Adrenal gland (tissue), 9 donors: ENCODE measurements at regions not wholly inside any gene's neighbourhood (a gene's known extent, or its start where the extent isn't known, plus 50 kb on each side); places are given as distances from the start of the nearest gene placed in this dataset.

Experiments
- DNase-seq, 7 donors: peaks; one replicate each; pipeline ENCODE4 v3.0.0-alpha.2; 2019 to 2020
- H3K27ac ChIP-seq, 5 donors: fragments of 200-600 bp; sonication (generic) in 4 of 5; 1 replicate in 3 of 5; 2 replicates in 2 of 5; pipeline versions ENCODE4 v1.5.1 to v1.8.0; 2016 to 2020; ENCODE audit warnings: mild to moderate bottlenecking in 1 of 5
- H3K27me3 ChIP-seq: fragments of 200-600 bp; 2 replicates; pipeline ENCODE4 v1.8.0; 2021
- H3K36me3 ChIP-seq, 2 donors: fragments of 200-600 bp; replicated peaks in 1 of 2; 1 replicate in 1 of 2; 2 replicates in 1 of 2; pipeline versions ENCODE4 v1.5.1 to v1.8.0; 2018 to 2022
- H3K4me1 ChIP-seq, 2 donors: fragments of 200-600 bp; replicated peaks in 1 of 2; 1 replicate in 1 of 2; 2 replicates in 1 of 2; pipeline versions ENCODE4 v1.5.1 to v1.8.0; 2018 to 2021
- H3K4me3 ChIP-seq, 4 donors: fragments of 200-600 bp; sonication (generic) in 3 of 4; one replicate each; pipeline ENCODE4 v1.5.1; 2016 to 2018
- H3K9me3 ChIP-seq, 3 donors: fragments of 200-600 bp; sonication (generic) in 1 of 3; replicated peaks in 1 of 3; 1 replicate in 2 of 3; 2 replicates in 1 of 3; pipeline versions ENCODE4 v1.5.1 to v1.8.0; 2016 to 2021
- POLR2A ChIP-seq, 2 donors: fragments of 450-650 bp; IDR thresholded peaks; one replicate each; pipeline ENCODE4 v1.6.1; 2017; ENCODE audit warnings: antibody characterized with exemption in 2 of 2, mild to moderate bottlenecking in 2 of 2, moderate library complexity in 1 of 2
- WGBS, 4 donors: extraction: QIAGEN DNeasy Blood & Tissue Kit in 2 of 4; methylation state at CpG; one replicate each; pipeline versions ENCODE4 v1.1.5 to v1.1.7; 2013 to 2017; 5-methylcytosine and 5-hydroxymethylcytosine counted together
- intact Hi-C, 2 donors: fragments of 100-400 bp; cut with DNase I; formaldehyde crosslinking; loops; one replicate each; pipeline versions ENCODE4 v1.14.1 to v1.15.0; 2022 to 2023
- TF ChIP-seq, protein P1 (sequence below), 6 experiments: fragments of 450-650 bp in 4 of 6; fragments of 200-600 bp in 2 of 6; sonication (generic) in 1 of 6; IDR thresholded peaks; 1 replicate in 5 of 6; 2 replicates in 1 of 6; pipeline versions ENCODE4 v1.5.1 to v1.8.0; 2016 to 2021; ENCODE audit warnings: antibody characterized with exemption in 6 of 6, mild to moderate bottlenecking in 2 of 6, moderate library complexity in 1 of 6
- donor health status: healthy with polysubstance abuse.
- donor health status: Bipolar disorder and iron deficiency.
- donor health status: DM: yes; HTN: yes; CAD: no.
- donor health status: DM: no; HTN: no; CAD: no.
- donor health status: DM: no; HTN: no; CAD: no.

DNA sequence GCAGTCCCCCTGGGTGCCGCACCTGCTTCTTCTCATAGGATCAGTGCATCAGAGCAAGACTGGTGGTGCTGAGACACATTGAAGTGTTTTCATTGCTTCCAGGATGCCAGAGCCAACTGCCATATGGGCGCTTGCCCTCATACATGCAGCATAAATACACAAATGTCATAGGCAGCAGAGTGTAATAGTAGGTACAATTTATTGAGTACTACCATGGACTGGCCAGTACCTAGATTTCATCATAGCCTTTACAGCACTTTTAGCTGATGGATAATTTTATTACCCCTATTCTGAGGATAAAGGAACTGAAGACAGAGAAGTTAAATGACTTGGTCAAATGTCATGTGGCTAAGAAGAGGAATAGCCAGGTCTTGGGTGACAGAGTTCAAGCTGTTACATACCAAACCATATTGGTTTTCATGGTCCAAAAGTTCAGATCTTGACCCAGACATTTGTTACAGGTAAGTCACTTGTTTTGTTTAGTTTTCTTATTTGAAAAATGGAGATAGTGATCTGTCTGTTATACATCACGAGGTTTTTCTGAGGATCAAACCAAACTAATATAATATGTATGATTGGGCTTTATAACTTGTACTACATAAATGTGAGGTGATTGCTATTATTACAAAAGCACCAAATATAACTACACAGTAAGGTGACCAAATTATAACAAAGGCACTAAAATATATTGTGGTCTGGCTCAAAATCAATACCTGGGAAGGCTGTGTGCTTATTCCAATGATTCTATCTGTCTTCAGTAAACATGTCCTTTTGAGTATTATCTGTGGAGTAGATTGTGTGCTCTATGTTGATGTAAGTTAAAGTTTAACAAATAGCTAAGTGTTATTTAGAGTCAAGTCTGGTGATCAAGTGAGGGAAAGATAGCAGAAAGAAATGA is 151.9 kb upstream of the CYRIA start:
- intact Hi-C loops = no loop called here
- Histone ChIP-seq H3K4me1 (no peaks in the 10 kb centered on the region), H3K9me3 (no peaks in the 10 kb centered on the region), H3K36me3 (no peaks in the 10 kb centered on the region), H3K27me3 (no peaks in the 10 kb centered on the region), H3K4me3 (no peak overlapping the region), H3K27ac (no peak overlapping the region)
- no peak for TF ChIP-seq POLR2A (IDR thresholded peaks at IDR 0.05)
- TF ChIP-seq, protein P1, sequence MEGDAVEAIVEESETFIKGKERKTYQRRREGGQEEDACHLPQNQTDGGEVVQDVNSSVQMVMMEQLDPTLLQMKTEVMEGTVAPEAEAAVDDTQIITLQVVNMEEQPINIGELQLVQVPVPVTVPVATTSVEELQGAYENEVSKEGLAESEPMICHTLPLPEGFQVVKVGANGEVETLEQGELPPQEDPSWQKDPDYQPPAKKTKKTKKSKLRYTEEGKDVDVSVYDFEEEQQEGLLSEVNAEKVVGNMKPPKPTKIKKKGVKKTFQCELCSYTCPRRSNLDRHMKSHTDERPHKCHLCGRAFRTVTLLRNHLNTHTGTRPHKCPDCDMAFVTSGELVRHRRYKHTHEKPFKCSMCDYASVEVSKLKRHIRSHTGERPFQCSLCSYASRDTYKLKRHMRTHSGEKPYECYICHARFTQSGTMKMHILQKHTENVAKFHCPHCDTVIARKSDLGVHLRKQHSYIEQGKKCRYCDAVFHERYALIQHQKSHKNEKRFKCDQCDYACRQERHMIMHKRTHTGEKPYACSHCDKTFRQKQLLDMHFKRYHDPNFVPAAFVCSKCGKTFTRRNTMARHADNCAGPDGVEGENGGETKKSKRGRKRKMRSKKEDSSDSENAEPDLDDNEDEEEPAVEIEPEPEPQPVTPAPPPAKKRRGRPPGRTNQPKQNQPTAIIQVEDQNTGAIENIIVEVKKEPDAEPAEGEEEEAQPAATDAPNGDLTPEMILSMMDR (IDR thresholded peaks at IDR 0.05) = no peak
- WGBS, 4 donors = 64 to 77% (median 67%) methylated on average over 3 of the region's 3 CpGs
- no peak for DNase-seq

DNA sequence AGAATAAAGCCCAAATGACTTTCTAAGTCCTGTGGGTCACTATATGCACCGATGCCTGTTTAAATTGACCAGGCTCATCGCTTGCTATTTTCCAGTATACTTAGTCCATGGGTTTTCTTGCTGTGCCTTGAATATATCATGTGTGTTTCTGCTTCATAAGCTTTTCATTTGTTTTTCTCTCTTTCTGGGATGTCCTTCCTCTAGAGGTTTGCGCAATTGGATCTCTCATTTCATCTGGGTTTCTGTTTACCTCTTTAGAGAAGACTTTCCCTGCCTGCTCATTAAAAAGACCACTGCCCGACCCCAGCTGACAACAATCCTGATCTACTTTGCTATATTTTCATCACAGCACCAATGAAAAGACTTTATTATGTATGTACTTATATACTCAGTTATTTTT is 150.9 kb upstream of the CYRIA start:
- 81 to 89% (median 85%) methylated on average over 4 of the region's 4 CpGs for WGBS, 4 donors
- H3K27ac ChIP-seq = no peak overlapping the region
- intact Hi-C loops = no loop called here
- H3K36me3 ChIP-seq = no peaks in the 10 kb centered on the region
- no peaks in the 10 kb centered on the region for H3K27me3 ChIP-seq
- TF ChIP-seq, protein P1 (IDR thresholded peaks at IDR 0.05) = no peak
- no peak for TF ChIP-seq POLR2A (IDR thresholded peaks at IDR 0.05)
- H3K9me3 ChIP-seq = no peaks in the 10 kb centered on the region
- H3K4me3 ChIP-seq = no peak overlapping the region
- H3K4me1 ChIP-seq = no peaks in the 10 kb centered on the region
- DNase-seq = no peak

DNA sequence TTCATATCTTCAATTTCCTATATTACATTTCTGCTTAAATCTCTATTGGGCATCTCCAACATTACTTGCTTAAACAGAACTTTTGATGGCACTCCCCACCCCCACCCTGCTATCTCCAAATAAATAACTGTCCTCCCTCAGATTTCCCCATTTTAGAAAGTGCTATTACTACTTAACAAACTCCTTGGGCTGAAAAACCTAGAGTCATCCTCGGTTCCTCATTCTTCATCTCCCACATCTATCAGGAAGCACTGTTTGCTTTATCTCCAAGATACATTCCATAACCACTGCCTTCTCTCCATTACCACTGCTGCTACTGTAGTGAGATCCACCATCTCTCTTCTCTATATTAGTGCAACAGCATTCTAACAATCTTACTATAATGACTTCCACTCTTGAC is 150.4 kb upstream of the CYRIA start:
- Histone ChIP-seq H3K27me3 (no peaks in the 10 kb centered on the region), H3K27ac (no peak overlapping the region), H3K9me3 (no peaks in the 10 kb centered on the region), H3K36me3 (no peaks in the 10 kb centered on the region), H3K4me3 (no peak overlapping the region), H3K4me1 (no peaks in the 10 kb centered on the region)
- no peak for DNase-seq
- WGBS, 4 donors = 22 to 59% (median 41%) methylated on average over 1 of the region's 1 CpG
- intact Hi-C loops = no loop called here
- no peak for TF ChIP-seq POLR2A (IDR thresholded peaks at IDR 0.05)
- TF ChIP-seq, protein P1 (IDR thresholded peaks at IDR 0.05) = no peak

DNA sequence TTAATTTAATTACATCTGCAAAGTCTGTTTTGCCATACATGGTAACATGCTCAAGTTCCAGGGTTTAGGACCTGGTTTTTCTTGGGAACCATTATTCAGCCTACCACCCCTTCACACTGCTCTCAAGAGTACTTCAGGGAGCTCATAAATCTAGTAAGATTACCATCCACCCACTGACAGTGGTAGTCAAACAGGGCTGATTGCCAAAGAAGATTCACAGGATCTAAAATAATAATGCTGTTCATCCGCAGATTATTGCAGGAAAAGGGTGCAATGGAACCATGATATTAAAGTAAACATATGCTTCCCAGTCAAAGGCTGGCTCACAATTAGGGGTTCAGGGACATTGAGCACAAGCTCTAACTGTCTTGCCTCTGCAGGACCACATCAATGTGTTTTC is 148.0 kb upstream of the CYRIA start:
- WGBS, 4 donors = 38 to 71% (median 69%) methylated on average over 1 of the region's 1 CpG

More for the DNA sequence above, 148.0 kb upstream of the CYRIA start:
- Histone ChIP-seq H3K4me1 (no peaks in the 10 kb centered on the region), H3K27me3 (no peaks in the 10 kb centered on the region), H3K36me3 (no peaks in the 10 kb centered on the region), H3K9me3 (no peaks in the 10 kb centered on the region), H3K27ac (no peak overlapping the region), H3K4me3 (no peak overlapping the region)
- intact Hi-C loops = no loop called here
- no peak for DNase-seq
- TF ChIP-seq, protein P1 (IDR thresholded peaks at IDR 0.05) = no peak
- no peak for TF ChIP-seq POLR2A (IDR thresholded peaks at IDR 0.05)
